HepG2 (cell line): ENCODE measurements at regions not wholly inside any gene's neighbourhood (a gene's known extent, or its start where the extent isn't known, plus 50 kb on each side); places are given as distances from the start of the nearest gene placed in this dataset.
"Not testable (repeated sequence)": the region's sequence is repeated elsewhere in the genome, so short reads cannot be mapped to it uniquely, and the experiment has no call there.

Experiments used
- ARID2 ChIP-seq: sonication (generic); formaldehyde crosslinking; IDR thresholded peaks from 2 replicates; pipeline ENCODE4 v1.8.1; 2022; ENCODE audit warnings: mild to moderate bottlenecking, missing genetic modification reagents, borderline replicate concordance
- CTCF ChIP-seq: sonication (generic); formaldehyde crosslinking; IDR thresholded peaks from 2 replicates; pipeline ENCODE4 v1.5.0; 2020; ENCODE audit warnings: mild to moderate bottlenecking, missing genetic modification reagents, moderate library complexity
- FOXA1 ChIP-seq, 2 experiments: fragments of 450-650 bp in 1 of 2; sonication (generic) in 1 of 2; formaldehyde crosslinking in 1 of 2; IDR thresholded peaks; 2 replicates each; pipeline versions ENCODE4 v1.4.0 to v1.6.1; 2016 to 2020; ENCODE audit warnings: missing genetic modification reagents in 1 of 2
- GATA4 ChIP-seq: sonication (generic); IDR thresholded peaks from 2 replicates; pipeline ENCODE4 v1.6.1; 2016; ENCODE audit warnings: antibody characterized with exemption, low read depth, borderline replicate concordance
- POLR2AphosphoS5 ChIP-seq: IDR thresholded peaks from 2 replicates; pipeline ENCODE4 v1.6.1; 2012; ENCODE audit warnings: low read depth, low read length
- SMARCE1 ChIP-seq: fragments of 450-650 bp; IDR thresholded peaks from 2 replicates; pipeline ENCODE4 v1.6.1; 2017; ENCODE audit warnings: borderline replicate concordance
- SP4 ChIP-seq: sonication (generic); formaldehyde crosslinking; IDR thresholded peaks from 2 replicates; pipeline ENCODE4 v1.8.1; 2023; ENCODE audit warnings: mild to moderate bottlenecking, missing genetic modification reagents
- ZNF407 ChIP-seq: sonication (generic); formaldehyde crosslinking; IDR thresholded peaks from one replicate; pipeline ENCODE4 v1.5.1; 2020; ENCODE audit warnings: mild to moderate bottlenecking, missing genetic modification reagents; ENCODE audit errors: not compliant biosample characterization
- ZNF513 ChIP-seq: sonication (generic); formaldehyde crosslinking; conservative IDR thresholded peaks from 2 replicates; pipeline ENCODE4 v1.5.0; 2020; ENCODE audit warnings: missing genetic modification reagents

- TF ChIP-seq CTCF (CRISPR knock-in tag); SMARCE1; ZNF407 (CRISPR knock-in tag); GATA4; FOXA1 (IDR thresholded peaks at IDR 0.05); FOXA1 (CRISPR knock-in tag; IDR thresholded peaks at IDR 0.05); ZNF513 (CRISPR knock-in tag); POLR2AphosphoS5; SP4 (CRISPR knock-in tag); ARID2: not testable (repeated sequence)
Observed at GRCh38 chr1:87433101-87433500, 104.4 kb downstream of the LMO4 start.
